ENCODE measurements at regions not wholly inside any gene's neighbourhood (a gene's known extent, or its start where the extent isn't known, plus 50 kb on each side); places are given as distances from the start of the nearest gene placed in this dataset.

DNA sequence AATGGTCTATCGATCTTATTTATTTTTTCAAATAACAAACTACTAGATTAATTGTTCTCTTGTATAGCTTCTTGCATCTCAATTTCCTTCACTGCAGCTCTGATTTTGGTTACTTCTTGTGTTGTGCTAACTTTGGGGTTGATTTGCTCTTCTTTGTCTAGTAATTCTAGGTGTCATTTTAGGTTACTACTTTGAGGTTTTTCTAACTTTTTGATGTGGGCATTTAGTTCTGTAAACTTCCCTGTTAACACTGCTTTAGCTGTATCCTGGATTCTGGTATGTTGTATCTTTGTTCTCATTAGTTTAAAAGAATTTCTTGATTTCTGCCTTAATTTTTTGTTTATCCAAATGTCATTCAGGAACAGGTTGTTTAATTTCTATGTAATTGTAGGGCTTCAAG lies 1188.0 kb downstream of the DNAJB9 start:
- no peak for ATAC-seq (ENCODE audit: insufficient read depth, low FRiP score)
- WGBS, 2 donors, result 58 to 83% methylated on average over 1 of the region's 1 CpG
- Histone ChIP-seq H3K9ac (ENCODE audit: insufficient read depth in 1 of 2, low read length in 2 of 2) (no peak overlapping the region), H3K9me3 (ENCODE audit: control insufficient read depth in 4 of 4, insufficient read depth in 3 of 4, low read length in 3 of 4) (no peaks in the 10 kb centered on the region), H3K4me1 (ENCODE audit: control insufficient read depth in 5 of 5, insufficient read depth in 5 of 5, low read length in 5 of 5) (no peaks in the 10 kb centered on the region), H3K4me3 (no peak overlapping the region), H3K27ac (ENCODE audit: low read depth in 1 of 2, low read length in 1 of 2) (no peak overlapping the region), H3K36me3 (ENCODE audit: control insufficient read depth in 4 of 4, insufficient read depth in 4 of 4, low read length in 4 of 4) (no peaks in the 10 kb centered on the region), H3K27me3 (ENCODE audit: control insufficient read depth in 3 of 3, insufficient read depth in 3 of 3, low read length in 2 of 3) (no peaks in the 10 kb centered on the region)
- TF ChIP-seq, protein P1, sequence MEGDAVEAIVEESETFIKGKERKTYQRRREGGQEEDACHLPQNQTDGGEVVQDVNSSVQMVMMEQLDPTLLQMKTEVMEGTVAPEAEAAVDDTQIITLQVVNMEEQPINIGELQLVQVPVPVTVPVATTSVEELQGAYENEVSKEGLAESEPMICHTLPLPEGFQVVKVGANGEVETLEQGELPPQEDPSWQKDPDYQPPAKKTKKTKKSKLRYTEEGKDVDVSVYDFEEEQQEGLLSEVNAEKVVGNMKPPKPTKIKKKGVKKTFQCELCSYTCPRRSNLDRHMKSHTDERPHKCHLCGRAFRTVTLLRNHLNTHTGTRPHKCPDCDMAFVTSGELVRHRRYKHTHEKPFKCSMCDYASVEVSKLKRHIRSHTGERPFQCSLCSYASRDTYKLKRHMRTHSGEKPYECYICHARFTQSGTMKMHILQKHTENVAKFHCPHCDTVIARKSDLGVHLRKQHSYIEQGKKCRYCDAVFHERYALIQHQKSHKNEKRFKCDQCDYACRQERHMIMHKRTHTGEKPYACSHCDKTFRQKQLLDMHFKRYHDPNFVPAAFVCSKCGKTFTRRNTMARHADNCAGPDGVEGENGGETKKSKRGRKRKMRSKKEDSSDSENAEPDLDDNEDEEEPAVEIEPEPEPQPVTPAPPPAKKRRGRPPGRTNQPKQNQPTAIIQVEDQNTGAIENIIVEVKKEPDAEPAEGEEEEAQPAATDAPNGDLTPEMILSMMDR (IDR thresholded peaks at IDR 0.05; ENCODE audit: control extremely low read depth, extremely low read depth), result no peak
- DNase-seq, result no peak

- no peak overlapping the region for H3K9ac ChIP-seq (ENCODE audit: insufficient read depth in 1 of 2, low read length in 2 of 2)
- 84 to 89% methylated on average over 3 of the region's 3 CpGs for WGBS, 2 donors
- TF ChIP-seq, protein P1 (IDR thresholded peaks at IDR 0.05; ENCODE audit: control extremely low read depth, extremely low read depth), result no peak
Observed at GRCh38 chr7:109763611-109764010, 1193.9 kb downstream of the DNAJB9 start.

DNA sequence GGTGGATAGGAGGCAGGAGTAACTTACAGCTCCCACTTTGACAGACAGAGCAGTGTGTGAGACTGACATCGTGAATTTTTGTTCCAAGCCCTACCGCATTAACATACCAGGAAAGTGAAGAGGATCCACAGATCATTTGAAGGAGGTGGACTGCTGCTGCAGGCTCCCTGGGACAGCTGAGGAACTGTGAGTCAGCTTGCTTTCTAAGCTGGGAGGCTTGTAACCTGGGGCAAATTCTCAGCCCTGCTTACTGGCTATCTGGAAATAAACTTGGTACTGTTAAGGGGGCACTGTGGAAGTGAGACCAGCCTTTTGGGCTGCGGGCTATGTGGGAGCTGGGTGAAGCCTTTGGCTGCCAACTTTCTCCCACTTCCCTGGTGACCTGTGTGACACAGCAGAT lies 1202.5 kb downstream of the DNAJB9 start:
- DNase-seq (no peak), ATAC-seq (ENCODE audit: insufficient read depth, low FRiP score) (no peak)
- TF ChIP-seq, protein P1 (IDR thresholded peaks at IDR 0.05; ENCODE audit: control extremely low read depth, extremely low read depth), result no peak
- Histone ChIP-seq H3K9ac (ENCODE audit: insufficient read depth in 1 of 2, low read length in 2 of 2) (no peak overlapping the region), H3K27me3 (ENCODE audit: control insufficient read depth in 3 of 3, insufficient read depth in 3 of 3, low read length in 2 of 3) (no peaks in the 10 kb centered on the region), H3K27ac (ENCODE audit: low read depth in 1 of 2, low read length in 1 of 2) (no peak overlapping the region), H3K36me3 (ENCODE audit: control insufficient read depth in 4 of 4, insufficient read depth in 4 of 4, low read length in 4 of 4) (no peaks in the 10 kb centered on the region), H3K4me1 (ENCODE audit: control insufficient read depth in 5 of 5, insufficient read depth in 5 of 5, low read length in 5 of 5) (no peaks in the 10 kb centered on the region), H3K9me3 (ENCODE audit: control insufficient read depth in 4 of 4, insufficient read depth in 3 of 4, low read length in 3 of 4) (peaks cover 0 to under 1% (median 0%) of the 10 kb centered on the region in 4 donors), H3K4me3 (no peak overlapping the region)
- WGBS, 2 donors, result 91 to 93% methylated on average over 3 of the region's 3 CpGs

More at GRCh38 chr7:109763611-109764010, 1193.9 kb downstream of the DNAJB9 start:
- Histone ChIP-seq H3K27me3 (ENCODE audit: control insufficient read depth in 3 of 3, insufficient read depth in 3 of 3, low read length in 2 of 3) (no peaks in the 10 kb centered on the region), H3K4me1 (ENCODE audit: control insufficient read depth in 5 of 5, insufficient read depth in 5 of 5, low read length in 5 of 5) (no peaks in the 10 kb centered on the region), H3K27ac (ENCODE audit: low read depth in 1 of 2, low read length in 1 of 2) (no peak overlapping the region), H3K4me3 (no peak overlapping the region), H3K36me3 (ENCODE audit: control insufficient read depth in 4 of 4, insufficient read depth in 4 of 4, low read length in 4 of 4) (no peaks in the 10 kb centered on the region), H3K9me3 (ENCODE audit: control insufficient read depth in 4 of 4, insufficient read depth in 3 of 4, low read length in 3 of 4) (peaks cover 0 to 3% (median 0%) of the 10 kb centered on the region in 4 donors)
- DNase-seq, result peak in 1 of 3 donors; percentile 1
- no peak for ATAC-seq (ENCODE audit: insufficient read depth, low FRiP score)

DNA sequence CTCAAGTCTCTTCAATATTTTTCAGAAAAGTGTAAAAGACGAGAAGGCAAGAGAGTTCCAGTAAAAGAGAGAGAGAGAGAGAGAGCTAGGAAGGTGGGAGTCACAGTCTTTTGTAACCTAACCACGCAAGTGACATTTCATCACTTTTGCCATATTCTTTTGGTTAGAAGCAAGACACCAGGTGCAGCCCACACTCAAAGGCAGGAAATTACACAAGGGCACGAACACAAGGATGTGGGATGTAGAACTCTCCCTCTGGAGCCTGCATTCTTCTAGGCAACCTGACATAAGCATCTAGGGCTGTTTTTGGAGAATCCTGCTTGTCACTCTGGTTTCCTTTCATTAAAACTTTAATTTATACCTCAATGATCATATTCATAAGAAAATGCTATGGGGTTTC lies 1213.1 kb downstream of the DNAJB9 start:
- WGBS, 2 donors, result 58 to 71% methylated on average over 3 of the region's 3 CpGs
- Histone ChIP-seq H3K9ac (ENCODE audit: insufficient read depth in 1 of 2, low read length in 2 of 2) (no peak overlapping the region), H3K36me3 (ENCODE audit: control insufficient read depth in 4 of 4, insufficient read depth in 4 of 4, low read length in 4 of 4) (no peaks in the 10 kb centered on the region), H3K4me3 (no peak overlapping the region), H3K27me3 (ENCODE audit: control insufficient read depth in 3 of 3, insufficient read depth in 3 of 3, low read length in 2 of 3) (no peaks in the 10 kb centered on the region), H3K27ac (ENCODE audit: low read depth in 1 of 2, low read length in 1 of 2) (no peak overlapping the region), H3K9me3 (ENCODE audit: control insufficient read depth in 4 of 4, insufficient read depth in 3 of 4, low read length in 3 of 4) (no peaks in the 10 kb centered on the region), H3K4me1 (ENCODE audit: control insufficient read depth in 5 of 5, insufficient read depth in 5 of 5, low read length in 5 of 5) (no peaks in the 10 kb centered on the region)
- DNase-seq, result no peak
- ATAC-seq (ENCODE audit: insufficient read depth, low FRiP score), result no peak
- TF ChIP-seq, protein P1 (IDR thresholded peaks at IDR 0.05; ENCODE audit: control extremely low read depth, extremely low read depth), result no peak
